ENCODE measurements at regions not wholly inside any gene's neighbourhood (a gene's known extent, or its start where the extent isn't known, plus 50 kb on each side); places are given as distances from the start of the nearest gene placed in this dataset.

DNA sequence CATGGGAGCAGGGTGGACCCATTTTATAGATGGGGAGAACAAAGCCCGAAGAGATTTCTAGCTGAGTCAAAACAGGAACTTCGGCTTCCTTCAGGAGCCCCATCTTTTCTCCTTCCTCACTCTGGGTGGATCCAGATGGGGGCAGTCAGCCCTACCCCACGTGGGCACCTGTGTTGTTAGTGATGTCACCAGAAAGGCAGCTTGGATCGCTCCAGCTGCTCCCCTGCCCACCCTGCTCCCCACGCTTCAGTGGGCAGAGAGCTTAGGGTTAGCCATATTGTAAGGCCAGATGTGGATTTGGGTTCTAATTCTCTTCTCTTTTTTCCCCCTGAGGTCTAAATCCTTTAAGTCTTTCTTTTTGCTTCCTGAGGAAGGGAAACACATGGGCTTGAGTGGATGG lies 132.3 kb upstream of the PJA1 start:
- H3K4me1 ChIP-seq (ENCODE audit: control insufficient read depth in 3 of 3, insufficient read depth in 3 of 3, low read length in 3 of 3): no peaks in the 10 kb centered on the region
- no peaks in the 10 kb centered on the region for H3K9me3 ChIP-seq (ENCODE audit: control insufficient read depth in 3 of 3, low read length in 3 of 3)
- H3K27me3 ChIP-seq (ENCODE audit: control insufficient read depth in 3 of 3, insufficient read depth in 3 of 3, low read length in 3 of 3): peaks cover 0 to 14% (median 0%) of the 10 kb centered on the region in 3 donors
- no peak overlapping the region for H3K27ac ChIP-seq (ENCODE audit: low read depth, low read length)
- no peak overlapping the region for H3K9ac ChIP-seq (ENCODE audit: low read depth in 1 of 3, low read length in 3 of 3)
- no peaks in the 10 kb centered on the region for H3K36me3 ChIP-seq (ENCODE audit: control insufficient read depth in 3 of 3, insufficient read depth in 3 of 3, low read length in 3 of 3)
- H3K4me3 ChIP-seq (ENCODE audit: low read length in 3 of 3): no peak overlapping the region

DNA sequence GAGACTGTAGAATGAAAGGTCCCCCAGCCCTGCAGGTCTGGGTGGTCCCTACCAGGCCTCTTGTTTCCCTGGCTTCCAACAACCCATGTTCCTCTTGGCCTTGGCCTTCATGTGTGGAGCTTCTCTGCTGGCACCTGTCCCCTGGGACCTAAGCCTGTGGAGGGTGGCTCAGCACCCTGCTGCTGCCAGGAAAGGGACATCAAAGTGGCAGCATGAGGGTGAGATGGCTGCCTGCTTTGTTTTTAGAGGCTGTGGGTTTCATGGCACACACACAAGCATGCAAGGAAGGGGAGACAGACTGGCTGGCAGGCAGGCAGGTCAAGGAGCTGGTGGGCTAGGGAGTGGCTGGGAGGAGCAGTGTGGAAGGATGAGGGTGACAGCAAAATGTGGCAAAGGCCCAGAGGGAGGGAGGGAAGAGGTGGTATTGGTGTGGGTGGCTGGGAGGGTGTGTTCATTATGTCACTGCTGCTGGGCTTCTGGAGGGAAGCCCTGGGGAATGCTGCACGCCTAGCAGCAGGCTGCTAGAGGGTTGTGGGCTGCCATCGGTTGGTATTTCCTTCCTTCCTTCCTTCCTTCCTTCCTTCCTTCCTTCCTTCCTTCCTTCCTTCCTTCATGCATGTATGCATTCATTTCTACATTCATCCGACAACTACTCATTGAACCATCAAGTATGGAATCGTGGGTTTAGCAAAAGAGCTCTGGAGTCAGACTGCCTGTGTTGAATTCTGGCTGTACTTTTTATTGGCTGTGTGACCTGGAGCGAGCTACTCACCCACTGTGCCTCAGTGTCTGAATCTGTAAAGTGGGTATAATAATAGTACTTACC lies 128.7 kb upstream of the PJA1 start:
- H3K9me3 ChIP-seq (ENCODE audit: control insufficient read depth in 3 of 3, low read length in 3 of 3): no peaks in the 10 kb centered on the region
- H3K4me3 ChIP-seq (ENCODE audit: low read length in 3 of 3): no peak overlapping the region
- H3K4me1 ChIP-seq (ENCODE audit: control insufficient read depth in 3 of 3, insufficient read depth in 3 of 3, low read length in 3 of 3): no peaks in the 10 kb centered on the region
- H3K27ac ChIP-seq (ENCODE audit: low read depth, low read length): no peak overlapping the region
- H3K36me3 ChIP-seq (ENCODE audit: control insufficient read depth in 3 of 3, insufficient read depth in 3 of 3, low read length in 3 of 3): no peaks in the 10 kb centered on the region
- no peak overlapping the region for H3K9ac ChIP-seq (ENCODE audit: low read depth in 1 of 3, low read length in 3 of 3)
- H3K27me3 ChIP-seq (ENCODE audit: control insufficient read depth in 3 of 3, insufficient read depth in 3 of 3, low read length in 3 of 3): peaks cover 0 to 7% (median 0%) of the 10 kb centered on the region in 3 donors

DNA sequence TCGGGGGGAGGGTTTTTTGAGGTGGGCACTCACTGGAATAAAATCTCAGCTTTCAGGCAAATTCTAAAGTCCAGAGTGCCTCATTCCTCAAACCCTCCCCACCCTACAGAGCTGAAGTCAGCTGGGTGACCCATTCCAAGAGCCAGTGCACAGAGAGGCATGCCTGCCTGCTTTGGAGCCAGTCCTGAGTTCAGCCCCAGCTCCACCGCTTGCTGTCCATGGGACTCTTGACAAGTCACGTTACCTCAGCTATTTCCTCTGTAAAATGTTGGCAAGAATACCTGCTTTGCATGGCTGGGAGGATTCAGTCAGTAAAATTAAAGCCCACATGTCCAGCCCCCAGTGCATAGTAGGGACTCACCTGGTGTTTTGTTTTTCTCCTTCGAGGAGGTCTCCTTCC lies 125.9 kb upstream of the PJA1 start:
- Histone ChIP-seq H3K27me3 (ENCODE audit: control insufficient read depth in 3 of 3, insufficient read depth in 3 of 3, low read length in 3 of 3) (peaks cover 0 to 20% (median 0%) of the 10 kb centered on the region in 3 donors), H3K4me1 (ENCODE audit: control insufficient read depth in 3 of 3, insufficient read depth in 3 of 3, low read length in 3 of 3) (peaks cover 0 to 4% (median 4%) of the 10 kb centered on the region in 3 donors), H3K9me3 (ENCODE audit: control insufficient read depth in 3 of 3, low read length in 3 of 3) (no peaks in the 10 kb centered on the region), H3K9ac (ENCODE audit: low read depth in 1 of 3, low read length in 3 of 3) (no peak overlapping the region), H3K4me3 (ENCODE audit: low read length in 3 of 3) (no peak overlapping the region), H3K36me3 (ENCODE audit: control insufficient read depth in 3 of 3, insufficient read depth in 3 of 3, low read length in 3 of 3) (no peaks in the 10 kb centered on the region), H3K27ac (ENCODE audit: low read depth, low read length) (no peak overlapping the region)

DNA sequence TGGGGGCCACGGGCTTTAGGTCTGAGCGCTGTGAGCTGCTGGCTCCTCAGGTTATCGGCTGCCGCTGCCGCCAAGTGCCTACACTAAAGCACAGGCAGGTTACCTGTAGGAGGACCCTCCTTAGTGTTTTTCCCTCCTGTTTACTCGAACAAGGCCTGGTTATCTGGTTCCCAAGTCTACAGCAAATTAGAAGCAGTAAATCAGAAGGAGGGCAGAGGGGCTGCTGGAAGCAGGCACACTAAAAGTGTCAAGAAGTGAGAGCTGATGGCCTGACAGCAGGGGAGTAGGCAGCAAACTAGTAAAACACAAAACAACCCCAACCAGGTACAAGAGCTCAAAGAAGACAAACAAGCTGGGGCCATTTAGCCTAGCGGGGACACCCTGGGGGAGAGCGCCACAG lies 125.0 kb upstream of the PJA1 start:
- H3K36me3 ChIP-seq (ENCODE audit: control insufficient read depth in 3 of 3, insufficient read depth in 3 of 3, low read length in 3 of 3): no peaks in the 10 kb centered on the region
- H3K27me3 ChIP-seq (ENCODE audit: control insufficient read depth in 3 of 3, insufficient read depth in 3 of 3, low read length in 3 of 3): peaks cover 0 to 23% (median 0%) of the 10 kb centered on the region in 3 donors
- no peak overlapping the region for H3K9ac ChIP-seq (ENCODE audit: low read depth in 1 of 3, low read length in 3 of 3)
- no peak overlapping the region for H3K27ac ChIP-seq (ENCODE audit: low read depth, low read length)
- H3K4me3 ChIP-seq (ENCODE audit: low read length in 3 of 3): no peak overlapping the region
- H3K9me3 ChIP-seq (ENCODE audit: control insufficient read depth in 3 of 3, low read length in 3 of 3): no peaks in the 10 kb centered on the region
- H3K4me1 ChIP-seq (ENCODE audit: control insufficient read depth in 3 of 3, insufficient read depth in 3 of 3, low read length in 3 of 3): peaks cover 0 to 8% (median 4%) of the 10 kb centered on the region in 3 donors

GRCh38 chrX:69289793-69290123 lies 124.5 kb upstream of the PJA1 start:
- Histone ChIP-seq H3K36me3 (ENCODE audit: control insufficient read depth in 3 of 3, insufficient read depth in 3 of 3, low read length in 3 of 3) (no peaks in the 10 kb centered on the region), H3K9me3 (ENCODE audit: control insufficient read depth in 3 of 3, low read length in 3 of 3) (no peaks in the 10 kb centered on the region), H3K4me3 (ENCODE audit: low read length in 3 of 3) (no peak overlapping the region), H3K9ac (ENCODE audit: low read depth in 1 of 3, low read length in 3 of 3) (no peak overlapping the region), H3K4me1 (ENCODE audit: control insufficient read depth in 3 of 3, insufficient read depth in 3 of 3, low read length in 3 of 3) (peaks cover 0 to 8% (median 4%) of the 10 kb centered on the region in 3 donors), H3K27me3 (ENCODE audit: control insufficient read depth in 3 of 3, insufficient read depth in 3 of 3, low read length in 3 of 3) (peaks cover 0 to 28% (median 0%) of the 10 kb centered on the region in 3 donors), H3K27ac (ENCODE audit: low read depth, low read length) (no peak overlapping the region)

DNA sequence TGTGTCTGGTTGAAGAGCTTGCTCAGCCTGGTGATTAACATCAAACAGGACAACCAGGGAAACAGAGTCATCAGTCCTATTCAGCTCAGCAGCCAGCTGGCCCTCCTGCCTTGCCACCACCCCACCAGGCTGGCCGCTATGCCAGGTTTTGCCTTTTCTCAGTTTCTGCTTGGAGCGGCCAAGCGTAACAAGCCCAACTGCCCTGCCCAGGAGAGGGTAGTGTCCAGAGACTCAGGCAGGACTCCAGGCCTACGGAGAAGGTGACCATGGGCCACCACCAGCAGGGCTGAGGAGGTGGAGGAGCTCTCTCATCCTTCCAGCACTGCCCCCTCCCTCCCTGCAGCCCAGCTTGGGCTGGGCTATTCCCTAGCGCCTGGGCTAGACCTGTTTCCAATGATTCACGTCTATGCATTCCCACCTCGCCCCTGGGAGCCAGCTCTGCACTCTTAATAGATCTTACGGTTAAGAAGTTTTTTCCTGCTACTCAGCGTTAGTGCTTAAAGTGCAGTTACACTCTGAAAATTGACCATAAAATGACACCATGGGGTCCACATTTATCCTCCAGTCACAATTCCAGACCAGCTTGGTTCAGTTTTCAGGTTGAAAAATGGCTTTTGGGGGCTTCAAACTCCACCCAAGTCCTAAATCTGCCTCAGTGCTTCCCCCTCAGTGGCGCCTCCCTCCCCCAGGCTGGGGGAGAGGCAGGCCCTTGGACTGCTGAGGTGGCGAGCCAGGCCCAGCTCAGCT lies 124.0 kb upstream of the PJA1 start:
- Histone ChIP-seq H3K36me3 (ENCODE audit: control insufficient read depth in 3 of 3, insufficient read depth in 3 of 3, low read length in 3 of 3) (no peaks in the 10 kb centered on the region), H3K9ac (ENCODE audit: low read depth in 1 of 3, low read length in 3 of 3) (no peak overlapping the region), H3K4me1 (ENCODE audit: control insufficient read depth in 3 of 3, insufficient read depth in 3 of 3, low read length in 3 of 3) (peaks cover 0 to 8% (median 4%) of the 10 kb centered on the region in 3 donors), H3K27me3 (ENCODE audit: control insufficient read depth in 3 of 3, insufficient read depth in 3 of 3, low read length in 3 of 3) (peaks cover 0 to 33% (median 0%) of the 10 kb centered on the region in 3 donors), H3K27ac (ENCODE audit: low read depth, low read length) (no peak overlapping the region), H3K9me3 (ENCODE audit: control insufficient read depth in 3 of 3, low read length in 3 of 3) (no peaks in the 10 kb centered on the region), H3K4me3 (ENCODE audit: low read length in 3 of 3) (no peak overlapping the region)

DNA sequence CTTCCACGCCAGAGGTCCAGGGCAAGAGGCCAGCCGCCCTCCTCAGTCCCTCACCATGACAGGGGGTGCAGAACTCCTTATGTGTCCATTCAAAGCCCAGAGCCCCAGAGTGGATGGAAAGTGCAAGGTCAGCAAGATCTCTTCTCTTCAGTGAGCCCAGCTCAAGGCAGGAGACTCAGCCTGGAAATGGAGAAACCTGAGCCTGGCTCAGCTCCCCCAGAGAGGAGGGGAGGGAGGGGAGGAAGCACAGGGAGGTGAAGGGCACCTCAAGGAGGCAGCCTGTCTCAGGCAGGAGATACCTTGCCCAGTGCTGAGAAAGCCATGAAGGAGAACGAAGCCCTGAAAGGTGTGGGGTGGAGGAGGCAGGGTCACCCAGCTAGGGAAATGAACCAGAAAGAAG lies 121.8 kb upstream of the PJA1 start:
- no peak overlapping the region for H3K9ac ChIP-seq (ENCODE audit: low read depth in 1 of 3, low read length in 3 of 3)
- H3K27ac ChIP-seq (ENCODE audit: low read depth, low read length): no peak overlapping the region
- no peaks in the 10 kb centered on the region for H3K36me3 ChIP-seq (ENCODE audit: control insufficient read depth in 3 of 3, insufficient read depth in 3 of 3, low read length in 3 of 3)
- peaks cover 0 to 8% (median 4%) of the 10 kb centered on the region in 3 donors for H3K4me1 ChIP-seq (ENCODE audit: control insufficient read depth in 3 of 3, insufficient read depth in 3 of 3, low read length in 3 of 3)
- H3K27me3 ChIP-seq (ENCODE audit: control insufficient read depth in 3 of 3, insufficient read depth in 3 of 3, low read length in 3 of 3): peaks cover 0 to 33% (median 0%) of the 10 kb centered on the region in 3 donors
- no peak overlapping the region for H3K4me3 ChIP-seq (ENCODE audit: low read length in 3 of 3)
- H3K9me3 ChIP-seq (ENCODE audit: control insufficient read depth in 3 of 3, low read length in 3 of 3): no peaks in the 10 kb centered on the region

GRCh38 chrX:69286565-69286906 lies 121.3 kb upstream of the PJA1 start:
- Histone ChIP-seq H3K27me3 (ENCODE audit: control insufficient read depth in 3 of 3, insufficient read depth in 3 of 3, low read length in 3 of 3) (peaks cover 0 to 33% (median 0%) of the 10 kb centered on the region in 3 donors), H3K9ac (ENCODE audit: low read depth in 1 of 3, low read length in 3 of 3) (peak overlapping the region in 1 of 3 donors; percentile 33), H3K27ac (ENCODE audit: low read depth, low read length) (no peak overlapping the region), H3K4me1 (ENCODE audit: control insufficient read depth in 3 of 3, insufficient read depth in 3 of 3, low read length in 3 of 3) (peaks cover 0 to 9% (median 4%) of the 10 kb centered on the region in 3 donors), H3K9me3 (ENCODE audit: control insufficient read depth in 3 of 3, low read length in 3 of 3) (no peaks in the 10 kb centered on the region), H3K4me3 (ENCODE audit: low read length in 3 of 3) (no peak overlapping the region), H3K36me3 (ENCODE audit: control insufficient read depth in 3 of 3, insufficient read depth in 3 of 3, low read length in 3 of 3) (no peaks in the 10 kb centered on the region)

DNA sequence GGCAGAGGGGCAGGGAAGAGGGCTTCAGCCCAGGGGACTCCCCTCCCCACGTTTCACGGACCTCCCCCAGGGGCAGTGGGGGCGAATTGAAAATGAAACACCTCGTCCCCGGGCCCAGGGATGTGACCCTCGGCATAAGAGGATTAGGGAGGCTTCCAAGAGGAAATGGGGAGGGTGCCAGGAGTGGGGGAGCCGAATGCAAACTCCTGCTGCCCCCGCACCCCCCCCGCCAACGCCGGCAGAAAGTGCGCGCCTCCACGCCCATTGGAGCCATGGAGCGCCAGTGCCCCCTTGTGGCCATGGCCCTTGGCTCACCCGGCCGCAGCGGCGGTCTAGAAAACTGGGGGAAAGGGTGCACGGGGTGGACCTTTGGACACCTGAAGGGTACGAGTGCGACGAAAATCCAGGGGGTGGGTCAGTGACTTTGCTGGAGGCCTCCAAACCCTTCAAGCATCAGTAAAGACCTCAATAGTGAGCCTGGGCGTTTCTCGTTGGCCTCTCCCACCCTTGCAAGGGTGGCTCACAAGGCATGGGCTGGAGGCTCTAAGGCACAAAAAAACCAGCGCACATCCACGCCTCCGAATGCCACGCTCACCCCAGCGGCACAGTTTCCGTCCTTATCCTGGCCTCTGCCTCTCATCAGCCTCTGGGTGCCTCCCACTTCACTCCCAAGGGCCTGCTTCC lies 120.8 kb upstream of the PJA1 start:
- H3K27ac ChIP-seq (ENCODE audit: low read depth, low read length): no peak overlapping the region
- peaks cover 0 to 13% (median 10%) of the 10 kb centered on the region in 3 donors for H3K4me1 ChIP-seq (ENCODE audit: control insufficient read depth in 3 of 3, insufficient read depth in 3 of 3, low read length in 3 of 3)
- H3K4me3 ChIP-seq (ENCODE audit: low read length in 3 of 3): peak overlapping the region; percentile 46 to 57 (median 49)
- H3K9me3 ChIP-seq (ENCODE audit: control insufficient read depth in 3 of 3, low read length in 3 of 3): no peaks in the 10 kb centered on the region
- peak overlapping the region in 2 of 3 donors; percentile 45 to 50 for H3K9ac ChIP-seq (ENCODE audit: low read depth in 1 of 3, low read length in 3 of 3)
- H3K27me3 ChIP-seq (ENCODE audit: control insufficient read depth in 3 of 3, insufficient read depth in 3 of 3, low read length in 3 of 3): peaks cover 0 to 36% (median 0%) of the 10 kb centered on the region in 3 donors
- no peaks in the 10 kb centered on the region for H3K36me3 ChIP-seq (ENCODE audit: control insufficient read depth in 3 of 3, insufficient read depth in 3 of 3, low read length in 3 of 3)
